ENCODE measurements at regions not wholly inside any gene's neighbourhood (a gene's known extent, or its start where the extent isn't known, plus 50 kb on each side); places are given as distances from the start of the nearest gene placed in this dataset.

DNA sequence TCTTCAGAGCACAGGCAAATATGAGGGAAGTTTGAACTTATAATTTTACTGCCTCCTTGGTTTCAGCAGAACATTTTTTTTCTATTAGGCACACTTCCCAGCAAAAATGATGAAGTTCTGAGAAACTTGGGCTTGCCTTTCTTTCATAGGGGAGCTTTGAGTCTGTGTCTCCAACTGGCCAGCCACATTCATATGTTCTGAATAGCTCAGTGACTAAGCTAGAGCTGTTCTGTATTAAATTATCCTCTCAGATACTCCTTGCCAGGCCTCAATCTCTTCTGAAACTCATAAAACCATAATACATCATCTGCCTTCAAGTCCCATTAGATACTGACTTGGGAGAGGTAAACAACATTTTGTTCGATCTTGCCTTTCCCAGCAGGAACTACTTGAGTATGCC lies 476.5 kb downstream of the GPAM start:
- DNase-seq (ENCODE audit: low read depth in 2 of 2, low spot score in 1 of 2), result no peak

DNA sequence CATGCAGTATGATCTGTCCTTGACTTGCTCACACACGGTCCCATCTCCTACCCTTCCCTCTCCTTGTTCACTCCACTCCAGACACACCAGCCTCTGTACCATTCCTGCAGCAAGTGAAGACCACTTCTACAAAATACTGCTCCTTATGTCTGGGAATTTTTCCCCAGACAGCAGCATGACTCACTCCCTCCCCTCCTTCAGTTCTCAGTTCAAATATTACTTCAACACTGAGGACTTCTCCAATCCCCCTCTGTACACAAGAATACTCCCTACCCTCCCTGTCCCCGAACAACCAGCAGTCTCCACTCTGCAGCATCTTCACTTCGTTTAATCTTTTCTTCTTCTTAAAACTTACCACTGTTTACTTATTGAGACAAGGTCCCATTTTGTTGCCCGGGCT lies 474.0 kb downstream of the GPAM start:
- DNase-seq (ENCODE audit: low read depth in 2 of 2, low spot score in 1 of 2), result no peak

DNA sequence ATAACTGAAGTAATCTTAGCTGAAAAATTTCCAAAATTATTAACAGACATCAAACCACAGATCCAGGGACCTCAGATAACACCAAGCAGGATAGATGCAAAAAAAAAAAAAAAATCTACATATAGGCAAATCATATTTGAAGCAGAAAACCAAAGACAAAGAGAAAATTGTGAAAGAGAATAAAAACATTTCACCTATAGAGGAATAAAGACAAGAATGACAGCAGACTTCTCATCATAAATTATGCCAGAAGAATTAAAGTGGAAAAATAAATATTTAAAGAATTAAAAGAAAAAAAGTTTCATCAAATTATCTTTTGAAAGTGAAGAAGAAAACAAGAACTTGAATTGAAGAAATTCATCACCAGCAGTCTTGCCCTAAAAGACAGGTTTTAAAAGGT lies 467.5 kb downstream of the GPAM start:
- no peak for DNase-seq (ENCODE audit: low read depth in 2 of 2, low spot score in 1 of 2)

DNA sequence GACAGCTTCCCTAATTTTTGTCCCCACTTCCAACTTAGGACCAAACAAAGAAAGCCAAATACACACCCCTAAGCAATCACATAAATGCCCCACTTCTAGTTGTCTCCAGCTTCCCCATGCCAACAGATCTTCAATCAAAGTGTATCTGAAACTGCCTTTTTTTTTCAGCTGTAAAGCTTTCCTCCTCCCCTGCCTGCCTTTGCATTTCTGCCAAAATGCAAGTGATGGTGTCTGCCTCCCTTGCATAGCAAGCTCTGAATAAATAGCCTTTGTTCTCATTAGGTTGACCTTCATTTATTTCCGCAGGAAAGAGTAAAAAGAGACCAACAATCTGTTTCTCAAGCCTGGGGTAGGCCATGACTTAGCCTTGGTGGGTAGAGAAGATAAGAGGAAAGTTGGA lies 459.4 kb downstream of the GPAM start:
- DNase-seq (ENCODE audit: low read depth in 2 of 2, low spot score in 1 of 2), result no peak

DNA sequence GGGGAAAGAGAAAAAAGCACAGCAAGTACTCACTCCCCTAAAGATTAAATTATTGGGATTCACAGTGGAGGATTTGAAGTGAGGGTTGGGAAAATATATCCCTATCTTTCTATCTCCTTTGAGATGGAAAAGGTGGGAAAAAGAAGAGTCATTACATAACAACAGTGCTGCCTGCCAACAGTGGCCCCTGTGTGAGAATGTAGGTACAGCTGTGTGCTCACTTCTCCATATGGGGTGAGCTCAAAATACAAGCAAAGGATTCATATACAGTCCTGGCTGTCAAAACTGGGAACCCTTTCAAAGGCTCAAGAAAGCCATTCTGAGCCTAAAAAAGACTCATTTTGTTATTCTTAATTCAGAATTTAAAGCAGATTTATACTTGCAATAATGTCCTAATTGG lies 458.5 kb downstream of the GPAM start:
- DNase-seq (ENCODE audit: low read depth in 2 of 2, low spot score in 1 of 2), result no peak

DNA sequence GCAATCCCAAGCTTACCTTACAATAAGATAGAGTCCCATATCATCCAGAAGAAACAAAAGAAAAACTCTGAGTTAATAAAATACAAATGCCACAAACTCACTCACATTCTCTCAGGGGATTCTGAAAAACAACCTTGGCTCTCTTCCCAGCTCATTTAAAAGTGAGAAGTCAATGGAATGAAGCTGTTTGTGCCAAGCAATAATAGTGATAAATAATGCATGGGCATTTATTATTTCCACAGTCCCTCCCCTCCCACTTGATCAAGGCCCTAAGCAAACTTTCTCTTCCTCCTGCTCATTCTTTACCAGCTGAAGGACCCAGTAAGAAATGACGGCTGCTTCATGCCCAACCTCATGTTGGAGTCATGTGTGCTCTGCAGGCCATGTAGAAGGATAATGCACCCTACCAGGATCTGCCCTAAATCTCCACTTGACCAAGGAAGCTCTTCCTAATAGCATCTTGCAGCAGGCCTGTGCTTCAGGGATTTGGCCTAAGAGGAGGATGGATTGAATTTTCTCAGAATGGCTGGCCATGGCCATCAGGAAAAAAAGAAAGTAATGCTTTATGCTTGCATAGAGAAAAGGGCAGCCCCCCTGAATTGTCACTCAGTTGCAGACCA lies 451.3 kb downstream of the GPAM start:
- no peak for DNase-seq (ENCODE audit: low read depth in 2 of 2, low spot score in 1 of 2)

DNA sequence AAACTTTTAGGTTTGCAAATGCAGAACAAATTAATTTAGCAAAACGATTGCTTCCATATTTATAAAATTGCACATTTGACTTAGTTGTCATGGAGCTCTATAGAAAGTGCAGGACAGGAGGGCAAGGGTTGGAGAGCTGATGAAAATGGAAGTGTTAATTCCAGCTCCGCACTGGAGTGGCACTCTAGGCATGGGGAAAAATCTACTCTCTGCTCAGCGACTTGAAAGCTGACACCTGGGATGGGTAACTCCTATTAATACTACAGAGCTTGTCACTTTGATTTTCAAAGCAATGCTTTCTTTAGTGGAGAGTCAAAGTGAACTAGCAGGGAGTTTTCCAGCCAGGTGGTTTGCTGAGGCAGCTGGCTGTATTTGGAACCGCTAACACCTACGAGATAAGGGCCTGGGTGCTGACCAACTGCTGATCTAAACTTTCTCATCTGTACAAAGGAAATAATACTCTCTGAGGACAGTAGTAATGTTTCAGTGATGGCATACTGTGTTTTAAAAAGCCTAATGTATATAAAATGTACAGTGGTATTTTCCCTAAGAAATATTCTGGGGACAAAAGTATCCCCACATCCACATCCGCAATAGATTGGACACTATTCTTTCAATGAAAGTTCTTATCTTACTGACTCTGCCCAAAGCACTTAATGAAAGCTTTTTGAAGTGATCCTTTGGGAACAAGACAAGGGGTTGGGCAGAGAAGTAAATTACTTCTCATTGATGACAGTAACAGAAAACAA lies 444.3 kb downstream of the GPAM start:
- no peak for DNase-seq (ENCODE audit: low read depth in 2 of 2, low spot score in 1 of 2)

DNA sequence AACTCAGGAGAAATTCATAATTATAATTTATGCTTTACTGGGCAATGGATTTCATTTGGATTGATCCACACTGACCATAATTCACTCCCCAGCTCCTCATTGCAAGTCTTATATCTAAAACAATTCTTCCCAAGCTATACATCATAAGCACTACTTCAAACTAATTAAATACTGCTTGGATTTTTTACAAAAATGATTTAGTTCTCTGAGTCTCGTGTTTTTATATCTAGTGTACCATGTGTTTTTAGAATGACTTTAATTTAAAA lies 443.8 kb downstream of the GPAM start:
- no peak for DNase-seq (ENCODE audit: low read depth in 2 of 2, low spot score in 1 of 2)

DNA sequence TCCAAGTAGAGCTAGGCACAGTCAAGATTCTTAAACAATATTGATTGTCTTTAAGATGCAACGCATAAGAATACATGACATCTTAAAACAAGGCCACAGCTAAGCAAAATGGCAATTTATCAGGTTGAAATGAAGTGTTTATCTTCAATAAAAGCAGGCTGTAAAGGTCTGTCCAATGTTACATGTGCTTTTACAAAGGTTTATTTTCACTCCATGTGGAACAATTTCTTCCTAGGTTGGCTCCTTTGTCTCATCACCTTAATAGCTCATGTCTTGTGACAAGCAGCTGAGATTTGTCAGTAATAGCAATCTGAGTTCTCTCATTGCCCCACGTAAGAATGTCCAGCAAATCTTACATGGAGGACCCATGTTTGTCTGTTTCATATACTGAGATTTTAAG lies 437.6 kb downstream of the GPAM start:
- DNase-seq (ENCODE audit: low read depth in 2 of 2, low spot score in 1 of 2), result no peak

DNA sequence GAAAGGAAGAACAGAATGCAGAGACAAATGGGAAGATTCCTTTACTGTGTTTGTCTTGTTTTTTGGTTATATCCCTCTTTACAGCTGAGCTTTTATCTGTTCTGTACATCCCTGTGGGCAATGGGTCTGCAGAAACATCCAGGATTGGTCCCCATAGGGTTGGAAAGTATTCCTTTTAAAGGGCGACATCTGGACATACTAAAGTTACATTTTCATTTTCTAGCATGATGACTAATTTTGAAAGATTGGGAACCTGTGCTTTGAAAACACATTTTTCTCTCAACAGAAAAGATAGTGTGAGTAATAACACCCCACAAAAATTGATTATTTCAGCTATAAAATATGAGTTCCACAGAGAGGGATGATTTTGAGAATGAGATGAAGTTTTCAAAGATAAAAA lies 435.8 kb downstream of the GPAM start:
- DNase-seq (ENCODE audit: low read depth in 2 of 2, low spot score in 1 of 2), result no peak

DNA sequence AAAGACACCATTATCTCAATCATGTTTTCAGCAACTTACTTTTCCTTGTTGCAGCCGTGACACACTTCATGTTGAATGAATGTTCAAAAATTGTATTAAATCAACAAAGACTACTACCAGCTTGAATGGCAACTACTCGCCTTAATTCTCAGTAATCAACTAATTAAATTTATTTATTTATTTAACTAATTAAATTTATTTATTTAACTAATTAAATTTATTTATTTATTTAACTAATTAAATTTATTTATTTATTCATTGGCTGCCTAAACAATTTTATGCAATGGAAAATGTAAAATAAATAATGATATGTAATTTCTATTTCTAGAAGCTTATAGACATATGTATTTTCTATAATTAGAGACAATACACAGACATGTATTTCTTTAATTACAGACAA lies 435.4 kb downstream of the GPAM start:
- DNase-seq (ENCODE audit: low read depth in 2 of 2, low spot score in 1 of 2), result no peak

DNA sequence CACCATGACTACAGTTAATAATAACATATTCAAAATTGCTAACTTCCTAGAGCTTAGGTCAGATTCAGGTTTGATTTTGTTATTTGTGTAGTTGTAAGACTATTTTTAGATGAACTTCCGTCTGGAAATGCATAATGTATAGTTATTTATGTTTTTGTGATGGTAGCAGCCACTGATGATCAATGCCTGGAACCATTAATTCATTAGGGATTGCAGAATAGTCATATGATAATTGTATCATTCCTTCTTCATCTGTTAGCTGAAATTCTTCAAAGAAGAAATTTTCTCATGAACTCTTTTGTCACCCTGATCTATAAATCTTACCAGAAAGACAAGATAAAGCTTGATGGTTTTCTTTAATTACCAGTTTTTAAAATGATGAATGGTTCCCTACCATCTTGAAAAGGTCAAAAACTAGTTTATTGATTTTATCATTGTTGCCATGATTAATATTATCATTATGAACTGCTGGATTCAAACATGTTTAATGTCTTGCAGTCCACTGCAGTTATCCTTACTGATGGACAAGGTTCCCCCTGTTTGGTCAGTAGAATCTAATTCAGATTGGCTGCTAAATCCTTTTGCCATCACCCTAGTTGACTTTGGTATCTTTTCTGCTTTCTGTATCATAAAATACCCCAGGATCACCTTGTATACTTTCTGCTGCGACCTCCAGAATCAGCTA lies 433.3 kb downstream of the GPAM start:
- no peak for DNase-seq (ENCODE audit: low read depth in 2 of 2, low spot score in 1 of 2)

DNA sequence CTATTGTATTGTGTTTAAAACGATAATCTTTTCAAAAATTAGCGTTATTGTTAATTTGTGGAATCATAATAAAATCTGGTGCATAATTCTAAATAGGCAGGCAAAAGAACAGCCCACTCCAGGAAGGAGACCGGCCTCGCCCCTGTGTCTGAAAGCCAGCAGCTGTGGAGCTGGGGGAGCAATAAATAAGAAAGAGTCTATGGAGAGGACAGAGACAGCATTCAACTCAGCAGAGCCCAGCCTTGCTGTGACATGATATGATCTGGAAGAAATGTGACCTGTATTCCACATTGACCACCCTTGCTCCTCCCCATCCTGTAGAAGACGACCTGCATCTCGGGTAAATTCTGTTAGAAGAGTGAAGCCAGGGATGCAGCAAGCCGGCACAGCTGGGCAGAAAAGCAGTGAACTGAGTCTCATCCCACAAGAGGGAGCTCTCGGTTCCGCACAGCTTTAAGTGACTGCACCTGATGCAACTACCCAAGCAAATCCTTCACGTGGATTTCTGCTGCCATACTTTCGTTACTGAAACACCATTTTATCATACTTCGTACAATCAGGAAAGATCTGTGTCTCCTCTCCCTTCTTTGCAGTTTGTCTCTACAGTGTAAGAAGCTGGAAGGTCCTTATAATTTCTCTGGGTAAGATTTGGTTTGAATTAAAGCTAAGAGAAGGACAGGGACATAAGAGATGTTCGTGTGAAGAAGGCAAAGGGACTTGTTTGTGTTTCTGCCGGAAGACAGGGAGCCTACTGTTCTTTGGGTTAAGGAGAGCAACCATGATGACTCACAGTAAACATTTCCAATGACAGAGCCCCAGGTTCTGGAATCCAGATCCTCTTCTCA lies 427.1 kb downstream of the GPAM start:
- no peak for DNase-seq (ENCODE audit: low read depth in 2 of 2, low spot score in 1 of 2)

DNA sequence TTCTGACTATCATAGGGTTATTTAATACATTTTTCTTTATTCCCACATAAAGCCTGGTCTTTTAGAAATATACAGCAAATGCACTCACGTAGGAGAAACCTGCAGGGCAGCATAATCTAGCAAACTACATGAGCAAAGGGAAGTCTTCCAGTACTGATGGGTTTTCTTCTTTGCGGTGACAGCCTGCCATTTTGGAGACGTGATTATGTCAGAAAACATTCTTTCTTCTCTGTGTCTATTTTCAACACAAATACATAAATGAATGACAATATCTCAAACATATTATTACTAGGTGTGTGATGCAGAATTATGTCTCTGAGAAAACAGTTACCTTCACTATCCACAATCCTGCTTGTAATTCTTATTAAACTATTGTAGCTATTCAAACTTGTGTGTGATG lies 425.0 kb downstream of the GPAM start:
- no peak for DNase-seq (ENCODE audit: low read depth in 2 of 2, low spot score in 1 of 2)

DNA sequence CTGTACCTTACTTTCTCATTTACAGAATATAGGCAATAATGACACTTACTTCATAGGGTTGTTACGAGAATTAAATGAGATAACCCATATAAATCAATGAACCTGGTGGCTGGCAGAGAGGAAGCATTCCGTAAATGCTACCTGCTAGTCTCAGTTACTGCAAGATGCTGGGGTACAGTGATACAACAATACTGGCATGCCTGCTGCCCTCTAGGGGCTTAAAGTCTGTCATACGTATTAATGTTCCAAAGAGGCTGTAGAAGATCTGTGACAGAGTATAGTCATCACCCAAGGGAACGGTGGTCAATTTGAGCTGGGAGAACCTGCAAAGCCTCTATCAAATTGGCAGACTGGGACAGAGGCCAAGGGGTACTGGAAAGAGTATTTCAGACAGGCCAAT lies 421.5 kb downstream of the GPAM start:
- DNase-seq (ENCODE audit: low read depth in 2 of 2, low spot score in 1 of 2), result no peak

DNA sequence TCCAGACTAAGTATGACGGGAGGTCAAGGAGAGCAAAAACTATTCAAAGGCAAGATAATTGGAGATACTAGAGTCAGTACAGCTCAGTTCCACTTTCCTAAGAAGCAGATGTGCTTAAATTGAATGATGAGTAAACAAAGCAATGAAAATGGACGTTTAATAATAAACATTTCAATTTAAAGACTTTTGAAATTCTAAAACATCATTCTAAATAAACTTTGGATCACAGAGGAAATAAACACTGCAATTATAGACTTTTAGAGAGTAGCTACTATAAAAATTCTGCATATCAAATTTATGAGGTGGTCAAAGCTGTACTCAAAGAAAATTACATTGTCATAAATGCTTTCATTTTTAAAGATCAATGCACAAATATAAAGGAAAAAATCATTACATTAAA lies 418.3 kb downstream of the GPAM start:
- no peak for DNase-seq (ENCODE audit: low read depth in 2 of 2, low spot score in 1 of 2)

DNA sequence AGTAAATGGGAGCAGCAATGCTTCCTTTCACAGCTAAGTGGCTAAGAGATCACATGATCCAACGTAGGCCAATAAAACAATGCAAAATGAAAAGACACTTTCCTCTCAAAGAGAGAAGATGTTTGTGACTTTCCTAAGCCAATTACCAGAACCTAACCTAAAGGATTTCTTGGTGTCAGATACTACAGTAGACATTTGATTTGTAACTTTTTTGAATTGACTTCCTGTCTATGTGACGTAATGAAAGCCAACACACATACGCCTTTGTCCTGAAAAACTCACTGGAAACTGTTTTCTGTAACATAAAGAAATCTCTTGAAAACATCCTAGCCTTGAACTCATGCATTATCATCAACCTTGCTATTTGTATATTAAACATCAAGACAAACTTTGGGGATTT lies 417.1 kb downstream of the GPAM start:
- DNase-seq (ENCODE audit: low read depth in 2 of 2, low spot score in 1 of 2), result no peak

DNA sequence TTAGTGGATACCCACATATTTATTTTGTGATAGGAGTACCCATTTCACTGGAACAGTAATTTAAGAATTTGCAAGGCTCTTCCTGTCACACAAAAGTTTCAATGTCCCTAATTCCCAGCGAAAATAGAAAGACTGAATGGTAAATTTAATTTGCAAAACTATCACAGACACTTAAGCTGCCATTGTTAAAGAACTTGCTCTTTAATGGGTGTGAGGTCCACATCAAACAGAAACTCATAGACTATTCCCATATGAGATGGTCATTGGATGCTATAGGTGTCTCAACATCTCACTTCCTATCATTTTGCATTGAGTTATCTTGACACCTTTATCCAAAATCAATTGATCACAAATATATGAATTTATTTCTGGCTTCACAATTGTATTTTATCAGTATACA lies 415.9 kb downstream of the GPAM start:
- no peak for DNase-seq (ENCODE audit: low read depth in 2 of 2, low spot score in 1 of 2)

DNA sequence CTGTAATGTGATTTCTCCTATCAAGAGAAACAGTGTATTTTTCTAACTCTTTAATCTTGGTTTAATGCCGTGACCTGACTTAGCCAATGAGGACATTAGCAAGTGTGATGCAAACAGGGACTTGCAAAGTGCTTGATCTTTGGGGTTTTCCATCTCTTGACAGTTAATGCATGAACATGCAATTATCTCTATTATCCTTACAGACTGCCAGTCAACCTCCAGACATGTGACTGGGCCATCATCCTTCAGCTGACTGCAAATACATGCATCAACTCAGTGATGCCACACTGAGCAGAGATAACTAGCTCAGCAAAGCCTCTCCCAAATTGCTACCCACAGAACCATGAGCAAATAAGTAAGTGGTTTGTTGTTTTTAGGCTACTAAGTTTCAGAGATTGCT lies 409.6 kb downstream of the GPAM start:
- no peak for DNase-seq (ENCODE audit: low read depth in 2 of 2, low spot score in 1 of 2)

DNA sequence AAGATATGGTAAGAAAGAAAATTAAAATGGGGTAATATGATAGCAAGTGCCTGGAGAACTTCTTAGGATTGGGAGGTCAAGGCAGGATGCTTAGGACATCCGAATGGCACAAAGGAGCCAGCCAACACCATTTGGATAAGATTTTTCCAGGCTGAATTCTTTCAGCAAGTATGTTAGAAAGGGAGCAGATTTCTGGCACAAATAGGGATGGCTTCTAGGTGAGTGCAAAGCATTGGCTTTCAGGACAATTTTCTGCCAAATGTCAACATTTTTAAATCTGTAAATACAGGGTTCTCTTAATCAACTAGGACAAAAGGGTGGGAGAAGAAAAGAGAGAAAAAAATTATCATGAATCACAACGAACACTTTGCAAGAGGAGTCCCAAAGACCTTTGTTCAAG lies 409.1 kb downstream of the GPAM start:
- no peak for DNase-seq (ENCODE audit: low read depth in 2 of 2, low spot score in 1 of 2)

DNA sequence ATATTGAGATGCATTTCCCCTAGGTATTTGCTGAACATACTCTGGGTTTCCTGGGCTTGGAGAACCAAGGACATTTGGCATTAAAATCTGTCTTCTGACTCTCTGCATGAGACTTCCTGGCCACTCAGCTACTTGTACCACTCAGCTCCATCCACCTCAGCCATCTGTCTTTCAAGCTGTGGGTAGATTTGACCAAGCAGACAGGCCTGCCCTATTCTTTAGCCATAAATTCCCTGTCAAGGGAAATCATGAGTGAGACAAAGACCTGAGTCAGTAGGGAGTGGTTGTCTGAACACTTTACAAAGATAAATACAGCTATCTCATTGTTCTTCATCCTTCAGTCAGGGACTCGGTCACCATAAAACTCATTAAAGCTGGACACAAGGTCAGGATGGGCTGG lies 399.1 kb downstream of the GPAM start:
- DNase-seq (ENCODE audit: low read depth in 2 of 2, low spot score in 1 of 2), result no peak

DNA sequence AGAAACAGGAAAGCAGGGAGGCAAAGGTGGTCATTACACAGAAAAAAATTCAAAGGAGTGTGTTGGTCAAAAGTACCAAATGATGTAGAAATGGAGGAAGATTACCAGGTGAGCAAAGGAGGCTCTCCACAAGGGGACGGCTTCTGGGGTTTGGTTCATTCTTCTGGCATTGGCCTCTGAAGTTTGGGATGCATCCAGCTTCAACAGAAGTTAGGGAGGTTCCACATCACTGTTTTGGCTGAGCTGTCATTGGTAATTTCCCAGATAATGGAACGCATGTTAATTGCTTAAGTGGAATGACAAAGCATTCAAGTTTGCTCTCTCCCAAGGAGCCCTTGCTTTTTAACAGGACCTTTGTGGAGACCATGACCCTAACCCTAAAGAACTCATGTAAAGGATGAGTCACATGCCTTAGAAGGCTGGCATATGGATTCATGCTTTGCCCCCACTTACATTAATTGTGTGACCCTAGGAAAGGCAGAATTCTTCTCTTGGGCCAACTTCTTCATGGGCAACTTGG lies 398.6 kb downstream of the GPAM start:
- no peak for DNase-seq (ENCODE audit: low read depth in 2 of 2, low spot score in 1 of 2)

All from stimulated activated CD8-positive, alpha-beta memory T cell treated with anti-CD3 and anti-CD28 coated beads, Interleukin-4, amount 100 ng/mL, for 4 hours (primary cell).